NCI-H446 treated with DMSO at 0.1 percent for 48 hours (cell line): ENCODE measurements at regions not wholly inside any gene's neighbourhood (a gene's known extent, or its start where the extent isn't known, plus 50 kb on each side); places are given as distances from the start of the nearest gene placed in this dataset.

Source experiments
- DNase-seq: peaks from one replicate; lab custom pipeline; 2025; lab: John Stamatoyannopoulos, UW

DNA sequence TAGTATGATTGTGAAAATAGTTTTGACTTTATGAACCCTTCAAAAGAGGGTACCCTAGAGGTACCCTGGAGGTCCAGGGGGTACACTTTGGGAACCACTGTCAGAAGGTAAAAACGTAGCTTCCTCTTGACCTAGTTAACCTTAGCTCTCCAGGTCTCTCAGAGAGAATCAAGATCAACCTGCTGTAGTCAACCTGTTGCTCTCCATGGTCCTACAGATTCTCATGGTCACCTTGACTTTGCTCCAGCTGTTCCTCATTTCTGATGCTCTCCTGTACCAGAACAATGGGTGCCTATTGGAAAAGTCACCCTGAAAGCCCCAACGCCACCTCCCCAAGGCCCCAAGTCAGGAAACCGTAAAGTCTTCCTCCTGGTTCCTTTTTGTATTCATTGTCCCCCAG is 294.4 kb upstream of the CDH4 start:
- DNase-seq = no peak

DNA sequence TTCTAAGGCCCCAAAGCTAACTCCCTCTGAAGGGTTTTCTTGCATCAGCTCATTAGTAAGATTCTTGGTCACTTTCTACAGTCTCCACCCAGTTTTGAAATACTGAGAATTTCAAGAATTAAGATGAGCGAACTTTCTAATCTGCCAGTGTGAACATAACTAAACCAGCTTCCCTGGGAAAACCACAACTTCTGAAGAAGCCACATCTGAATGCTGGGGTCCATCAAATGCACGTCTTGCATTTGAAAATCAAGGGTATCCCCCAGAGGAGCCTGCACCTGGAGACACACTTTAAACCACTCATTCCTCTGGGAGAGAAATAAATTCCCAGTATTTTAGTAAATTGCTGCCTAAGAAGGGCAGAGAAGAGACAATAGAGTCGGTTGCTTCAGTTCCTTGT is 292.1 kb upstream of the CDH4 start:
- no peak for DNase-seq

DNA sequence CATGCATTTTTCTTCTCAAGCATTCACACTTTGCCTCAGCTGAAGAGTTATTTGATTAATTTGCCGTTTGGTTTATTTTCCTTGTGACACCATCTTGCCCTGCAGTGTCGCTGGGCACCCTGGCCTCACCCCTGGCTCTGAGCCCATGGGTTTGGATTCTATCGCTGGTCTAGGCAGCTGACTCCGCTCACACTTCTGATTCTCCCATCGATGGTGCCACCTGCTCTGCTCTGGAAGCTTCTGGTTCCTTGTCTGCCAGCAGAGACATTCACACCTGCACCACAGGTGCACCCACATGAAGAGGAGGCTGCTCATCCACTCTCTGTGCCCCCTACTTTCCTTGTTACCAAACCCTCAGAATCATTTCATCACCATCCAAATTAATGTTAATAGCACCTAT is 291.6 kb upstream of the CDH4 start:
- no peak for DNase-seq

DNA sequence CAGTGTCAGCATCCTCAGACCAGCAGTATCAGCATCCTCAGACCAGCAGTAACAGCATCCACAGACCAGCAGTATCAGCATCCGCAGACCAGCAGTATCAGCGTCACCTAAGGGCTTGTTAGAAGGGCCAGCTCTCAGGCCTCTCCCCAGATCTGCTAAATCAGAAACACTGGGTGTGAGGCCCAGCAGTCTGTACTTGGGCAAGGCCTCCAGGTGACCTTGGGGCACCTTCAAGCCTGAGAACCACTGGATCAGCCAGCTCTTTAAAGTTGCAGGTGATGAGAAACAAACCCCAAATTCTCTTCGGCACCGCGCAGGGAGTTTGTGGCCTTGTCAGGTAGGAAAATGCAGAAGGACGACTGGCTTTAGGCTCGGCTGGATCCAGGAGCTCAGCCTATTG is 290.5 kb upstream of the CDH4 start:
- no peak for DNase-seq

DNA sequence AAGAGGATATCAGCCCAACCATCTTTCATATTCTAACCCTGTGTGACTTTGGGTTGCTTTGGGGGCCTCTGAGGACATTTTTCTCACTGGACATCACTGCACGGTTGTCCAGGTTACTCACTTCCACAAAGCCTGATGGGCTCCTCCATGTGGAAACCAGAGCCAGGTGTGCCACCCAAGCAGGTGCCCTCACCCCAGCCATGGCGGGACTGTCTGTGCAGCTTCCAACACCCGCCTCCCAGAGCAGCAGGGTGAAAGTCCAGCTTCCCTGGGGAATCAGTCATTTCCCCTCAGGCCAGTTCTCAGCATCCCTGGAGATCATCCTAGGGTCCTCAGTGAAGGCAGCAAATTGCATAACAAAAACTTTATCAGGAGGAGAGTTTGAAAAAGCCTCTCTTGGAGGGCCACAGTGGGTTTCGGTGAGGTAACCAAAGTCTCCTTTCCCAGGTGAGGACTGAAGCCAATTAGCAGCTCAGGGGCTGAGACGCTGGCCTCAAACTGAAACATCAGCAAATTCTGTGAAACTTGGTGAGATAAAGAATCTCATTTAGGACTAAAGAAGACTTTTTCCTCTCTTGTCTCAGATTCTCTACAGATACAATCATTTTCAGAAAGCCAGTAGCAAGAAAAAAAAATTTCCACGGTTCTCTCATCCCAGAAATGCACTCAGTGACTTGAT is 289.6 kb upstream of the CDH4 start:
- no peak for DNase-seq

DNA sequence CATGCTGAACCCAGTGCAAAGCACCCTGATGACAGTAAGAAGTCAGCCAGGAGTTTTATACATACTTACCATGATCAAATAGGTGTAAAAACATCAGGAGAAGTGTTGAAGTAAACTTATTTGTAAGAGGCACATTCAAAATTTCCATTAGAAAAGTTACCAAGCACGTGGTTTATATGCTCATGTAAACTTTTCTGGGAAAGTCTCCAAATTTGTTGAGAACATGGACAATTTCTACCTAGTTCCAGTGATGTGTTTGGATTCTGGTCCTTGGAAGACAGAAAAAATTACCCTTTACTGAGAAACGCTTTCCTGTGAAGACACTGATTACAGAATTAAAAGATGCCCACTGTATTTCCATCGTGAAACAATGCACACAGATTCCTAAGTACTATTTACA is 288.9 kb upstream of the CDH4 start:
- DNase-seq = no peak

DNA sequence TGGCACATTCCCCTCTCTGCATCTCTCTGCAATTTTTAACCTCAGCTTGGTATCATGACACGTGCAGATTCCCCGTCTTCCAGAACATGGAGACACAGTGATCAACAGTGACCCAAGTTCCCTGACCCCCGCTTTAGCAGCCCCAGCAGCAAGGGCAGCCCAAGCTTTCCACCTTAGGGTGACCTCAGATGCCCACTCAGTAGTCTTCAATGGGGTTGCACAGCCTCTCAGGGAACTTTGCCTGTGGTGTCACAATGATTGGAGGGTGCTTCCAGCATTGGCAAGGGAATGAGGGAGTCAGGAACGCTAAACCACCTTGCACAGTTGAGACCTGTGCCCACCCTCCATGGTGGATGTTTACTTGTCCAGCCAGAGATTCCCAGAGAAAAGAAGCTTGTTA is 287.1 kb upstream of the CDH4 start:
- DNase-seq = no peak

DNA sequence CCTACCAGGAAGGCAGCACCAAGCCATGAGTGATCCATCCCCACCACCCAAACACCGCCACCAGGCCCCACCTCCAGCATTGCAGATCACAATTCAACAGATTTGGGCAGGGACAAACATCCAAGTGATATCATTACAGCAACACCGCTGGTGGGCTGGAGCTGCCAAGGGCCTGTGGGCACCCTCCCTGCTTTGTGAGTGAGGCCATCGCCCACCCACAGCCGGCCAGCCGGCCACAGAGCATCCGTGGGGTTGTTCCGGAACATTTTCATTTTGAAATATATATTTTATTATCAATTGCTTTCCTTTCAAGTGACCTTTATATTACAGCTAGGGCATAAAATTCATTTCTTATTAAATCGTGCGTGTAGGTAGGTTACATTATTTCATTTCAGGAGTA is 286.0 kb upstream of the CDH4 start:
- DNase-seq = no peak

DNA sequence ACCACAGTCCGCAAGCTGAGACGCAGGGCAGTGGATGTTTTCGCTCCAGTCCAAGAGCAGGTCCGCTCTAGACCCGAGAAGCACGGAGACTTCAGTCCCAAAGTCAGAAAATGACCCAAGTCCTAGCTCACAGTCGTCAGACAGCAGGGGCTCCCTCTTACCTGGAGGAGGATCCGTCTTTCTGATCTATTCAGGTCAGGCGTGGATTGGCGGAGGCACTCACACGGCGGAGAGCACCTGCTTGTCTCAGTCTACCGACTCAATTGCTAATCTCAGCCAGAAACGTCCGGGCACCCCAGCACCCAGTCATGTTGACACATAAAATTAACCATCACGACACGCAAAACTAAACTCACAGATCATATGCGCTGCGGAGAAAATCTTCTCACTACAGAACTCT is 285.3 kb upstream of the CDH4 start:
- DNase-seq = no peak

DNA sequence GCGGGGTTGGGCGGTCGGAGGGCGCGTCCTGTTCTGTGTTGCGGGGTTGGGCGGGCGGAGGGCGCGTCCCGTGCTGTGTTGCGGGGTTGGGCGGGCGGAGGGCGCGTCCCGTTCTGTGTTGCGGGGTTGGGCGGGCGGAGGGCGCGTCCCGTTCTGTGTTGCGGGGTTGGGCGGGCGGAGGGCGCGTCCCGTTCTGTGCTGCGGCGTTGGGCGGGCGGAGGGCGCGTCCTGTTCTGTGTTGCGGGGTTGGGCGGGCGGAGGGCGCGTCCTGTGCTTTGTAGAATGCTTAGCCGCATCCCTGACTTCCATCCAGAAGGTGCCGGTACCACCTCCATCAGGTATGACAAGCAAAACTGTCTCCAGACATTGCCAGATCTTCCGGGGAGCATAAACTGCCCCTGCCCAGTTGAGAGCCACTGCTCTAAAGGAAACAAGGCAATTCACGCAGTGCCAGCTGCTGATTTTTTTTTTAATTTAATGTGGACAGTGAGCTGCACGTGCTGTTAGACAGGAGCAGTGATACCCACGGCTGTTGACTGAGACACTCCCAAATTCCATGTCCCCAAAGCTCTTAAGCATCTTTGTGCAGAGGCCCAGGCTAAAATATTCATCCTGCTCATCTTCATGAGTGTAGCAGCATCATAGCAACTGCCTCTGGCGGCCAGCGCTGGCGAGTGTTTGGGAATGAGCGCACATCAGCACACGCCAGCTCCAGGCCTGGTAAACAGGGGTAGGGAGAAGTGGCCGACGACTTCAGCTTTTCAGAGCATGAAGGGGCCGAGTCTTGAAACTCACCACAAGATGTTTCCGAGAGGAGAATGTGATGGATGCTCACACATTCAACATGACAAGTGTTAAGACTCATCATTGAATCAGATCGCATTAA is 284.4 kb upstream of the CDH4 start:
- DNase-seq = no peak

DNA sequence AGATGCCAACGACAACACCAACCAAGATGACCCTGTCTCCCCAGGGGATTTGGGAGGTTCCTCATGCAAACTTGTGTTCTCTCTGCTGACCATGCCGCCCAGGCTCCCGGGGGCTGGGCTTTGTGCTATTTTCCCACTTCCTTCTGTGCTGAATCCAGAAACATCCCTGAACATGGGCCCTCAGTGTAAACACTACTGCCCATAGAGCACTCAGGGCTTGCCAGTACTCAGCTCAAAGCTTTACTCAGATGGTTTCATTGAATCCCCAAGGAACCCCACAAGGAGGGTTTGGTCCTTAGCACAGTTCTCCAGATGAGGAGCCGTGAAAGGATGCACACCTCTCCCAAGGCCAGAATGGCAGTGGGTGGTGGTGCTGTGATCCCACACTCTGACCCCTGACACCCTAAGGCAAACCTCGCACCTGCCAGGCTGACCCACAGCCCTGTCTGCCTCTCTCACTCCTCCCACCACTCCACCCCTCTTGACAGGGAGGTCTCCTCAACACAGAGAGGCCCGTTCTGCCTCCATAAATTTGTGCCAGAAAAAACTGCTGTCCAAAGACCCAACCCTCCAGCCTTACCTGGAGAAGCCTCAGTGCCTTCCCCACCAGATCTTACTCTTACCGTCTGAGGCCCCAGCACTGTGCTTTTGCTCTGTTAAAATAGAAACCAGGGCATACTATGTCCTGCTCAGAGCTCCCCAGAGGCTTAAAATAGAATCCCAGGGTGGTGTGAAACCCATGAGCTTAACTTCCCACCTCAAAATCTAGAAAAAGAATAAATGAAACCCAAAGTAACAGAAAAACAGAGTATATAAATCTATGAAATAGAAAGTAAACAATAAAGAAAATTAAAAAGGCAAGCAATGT is 283.0 kb upstream of the CDH4 start:
- no peak for DNase-seq

DNA sequence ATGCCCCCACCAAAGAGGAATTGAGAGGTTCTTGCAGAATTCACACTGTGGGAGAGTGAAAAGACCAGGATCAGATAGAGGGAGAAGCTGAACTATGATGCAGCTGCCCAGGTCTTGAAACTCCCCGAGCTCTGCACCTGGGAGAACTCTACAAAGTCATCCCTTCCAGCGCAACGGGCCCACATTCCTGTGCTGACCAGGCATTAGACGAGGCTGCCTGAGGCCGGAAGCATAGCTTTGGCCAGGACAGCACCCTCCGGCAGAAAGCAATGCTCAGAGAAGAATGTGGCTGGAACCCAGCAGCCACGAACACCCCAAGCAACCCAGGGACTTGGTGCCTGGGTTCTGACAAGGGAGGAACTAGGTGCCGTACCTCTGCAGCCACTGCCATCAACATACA is 281.5 kb upstream of the CDH4 start:
- no peak for DNase-seq

DNA sequence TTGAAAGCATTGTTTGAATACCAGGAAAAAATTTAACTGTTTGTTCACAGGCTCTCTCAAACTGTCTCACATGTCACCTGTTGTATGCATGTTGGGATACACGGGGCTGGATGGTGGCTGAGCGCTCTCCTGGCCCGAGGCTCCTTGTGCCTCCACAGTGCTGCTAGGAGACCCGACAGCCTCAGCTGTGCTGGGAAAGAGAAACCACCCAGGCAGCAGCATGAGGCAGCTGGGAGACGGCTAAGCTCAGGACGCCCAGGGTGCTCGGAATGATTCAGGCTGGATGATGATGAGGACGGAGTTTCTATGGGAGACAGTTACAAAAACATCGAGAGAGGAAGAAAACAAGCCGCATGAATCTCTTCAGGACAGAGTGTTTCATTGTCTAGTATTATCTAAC is 278.0 kb upstream of the CDH4 start:
- no peak for DNase-seq

DNA sequence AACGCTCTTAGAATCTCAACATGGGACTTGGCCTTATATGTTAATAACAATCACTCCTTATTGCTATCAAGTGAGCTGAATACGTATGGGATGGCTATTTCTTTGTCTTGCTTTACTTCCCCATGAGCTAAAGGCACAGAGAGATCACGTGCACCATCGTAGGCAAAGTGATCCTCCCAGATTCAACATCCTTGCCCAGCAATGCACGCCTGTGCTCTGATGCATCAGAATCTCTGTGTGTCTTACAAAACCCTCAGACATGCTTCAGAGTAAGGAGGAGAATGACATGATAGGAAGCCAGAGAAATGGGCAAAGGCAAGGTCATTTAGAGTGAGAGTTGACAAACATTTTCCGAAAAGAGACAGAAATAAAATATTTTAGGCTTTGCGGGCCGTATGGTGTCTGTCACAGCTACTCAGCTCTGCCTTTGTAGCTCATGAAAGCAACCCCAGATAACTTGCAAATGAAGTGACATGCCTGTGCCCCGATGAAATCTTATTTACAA is 277.6 kb upstream of the CDH4 start:
- DNase-seq = no peak

DNA sequence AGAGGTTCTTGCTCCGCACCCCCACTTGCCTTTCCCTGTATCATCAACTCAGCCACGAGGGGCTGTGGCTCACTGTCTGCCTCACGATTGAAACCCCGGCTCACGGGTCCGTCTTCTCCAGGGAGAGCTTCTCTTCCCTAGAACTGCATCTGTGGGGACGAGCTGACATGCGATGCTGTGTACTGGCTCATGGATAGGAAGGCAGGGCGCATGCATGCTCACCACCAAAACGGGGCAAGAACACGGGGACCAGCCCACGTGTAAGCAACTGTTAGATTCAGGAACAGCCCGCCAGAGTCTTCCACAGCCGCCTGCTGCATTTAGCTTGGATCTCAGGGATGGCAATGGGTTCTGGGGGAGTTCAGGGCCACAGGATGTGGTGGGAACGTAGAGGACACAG is 275.9 kb upstream of the CDH4 start:
- no peak for DNase-seq

DNA sequence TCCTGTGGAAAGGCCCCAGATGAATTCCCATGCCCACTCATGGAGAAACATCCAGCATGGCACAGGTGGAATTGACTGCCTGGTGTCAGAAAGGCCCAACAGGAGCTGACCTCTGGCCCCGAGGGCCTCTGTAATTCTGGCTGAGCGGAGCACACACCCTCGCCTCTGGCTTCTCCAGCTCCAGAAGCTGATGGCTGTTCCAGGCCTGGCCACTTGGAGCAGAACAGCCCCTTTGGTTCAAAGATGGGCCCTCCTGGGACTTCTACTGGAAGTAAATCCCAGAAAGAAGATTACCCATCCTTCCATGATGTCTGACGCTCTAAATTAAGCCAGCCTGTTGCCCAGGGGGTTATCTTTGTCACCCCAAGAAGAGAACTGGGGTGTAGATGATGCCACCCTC is 275.1 kb upstream of the CDH4 start:
- no peak for DNase-seq

DNA sequence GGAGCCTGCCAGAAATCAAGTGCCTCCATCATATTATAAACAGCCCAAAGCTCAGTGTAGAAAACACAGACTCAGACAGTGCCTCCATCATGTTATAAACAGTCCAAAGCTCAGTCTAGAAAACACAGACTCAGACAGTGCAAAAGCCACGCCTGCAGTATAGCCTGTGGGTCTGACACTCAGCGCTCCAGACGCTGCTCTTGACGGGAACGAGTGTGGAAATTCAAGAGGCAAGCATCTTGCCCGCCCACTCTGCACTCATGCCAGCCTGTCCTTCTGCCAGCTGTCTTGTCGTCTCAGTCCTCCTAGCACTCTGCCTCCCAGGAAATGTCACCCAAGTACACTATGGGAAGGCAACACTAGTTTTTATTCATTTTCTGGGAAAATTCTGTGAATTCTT is 274.2 kb upstream of the CDH4 start:
- no peak for DNase-seq

DNA sequence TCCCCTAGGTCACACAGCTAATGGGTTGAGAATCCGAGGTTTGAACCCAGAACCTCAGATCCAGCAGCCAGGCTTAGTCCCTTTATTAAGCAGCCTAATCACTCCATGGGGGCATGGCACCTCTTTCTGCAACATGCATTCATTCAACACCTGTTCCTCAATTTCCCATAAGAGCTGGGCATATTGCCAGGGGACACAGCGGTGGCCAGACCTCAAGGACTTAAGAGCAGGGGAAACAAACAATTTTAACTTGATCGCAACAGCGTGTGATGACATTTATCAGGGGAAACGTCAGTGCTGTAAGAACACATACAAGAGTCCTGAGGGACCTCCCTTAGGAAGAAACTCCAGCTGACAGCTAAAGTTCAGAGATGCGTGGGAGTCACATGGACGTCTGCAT is 267.4 kb upstream of the CDH4 start:
- no peak for DNase-seq

DNA sequence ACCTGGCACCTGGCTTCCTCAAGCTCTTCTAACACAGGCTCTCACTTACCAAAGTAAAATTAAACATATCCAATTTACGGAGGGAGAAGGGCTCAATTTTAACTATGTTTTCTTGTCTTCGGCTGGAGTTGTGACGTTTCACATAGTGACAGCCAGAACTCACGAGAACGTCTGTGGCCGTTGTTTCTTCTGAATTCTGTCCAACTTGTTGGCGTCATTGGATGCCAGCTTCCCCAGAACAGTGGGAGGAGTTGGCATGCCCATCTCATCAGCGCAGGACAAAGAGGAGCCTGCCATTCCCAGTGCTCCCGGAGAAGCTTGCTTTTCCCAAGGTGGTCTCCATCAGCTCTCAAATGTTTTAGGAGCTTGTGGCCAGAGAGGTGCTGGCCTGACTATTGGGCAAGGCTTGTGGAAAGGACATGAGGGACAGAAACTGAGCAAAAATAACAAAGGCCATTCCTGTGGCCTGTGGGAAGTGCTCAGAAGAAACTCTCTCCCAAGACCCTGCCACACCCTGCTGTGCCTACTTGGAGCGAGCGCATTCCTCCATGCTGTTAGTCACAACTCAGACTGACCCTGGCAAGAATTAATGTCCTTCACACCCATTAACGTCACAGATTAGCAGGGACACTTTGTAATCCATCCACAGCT is 265.4 kb upstream of the CDH4 start:
- DNase-seq = no peak

DNA sequence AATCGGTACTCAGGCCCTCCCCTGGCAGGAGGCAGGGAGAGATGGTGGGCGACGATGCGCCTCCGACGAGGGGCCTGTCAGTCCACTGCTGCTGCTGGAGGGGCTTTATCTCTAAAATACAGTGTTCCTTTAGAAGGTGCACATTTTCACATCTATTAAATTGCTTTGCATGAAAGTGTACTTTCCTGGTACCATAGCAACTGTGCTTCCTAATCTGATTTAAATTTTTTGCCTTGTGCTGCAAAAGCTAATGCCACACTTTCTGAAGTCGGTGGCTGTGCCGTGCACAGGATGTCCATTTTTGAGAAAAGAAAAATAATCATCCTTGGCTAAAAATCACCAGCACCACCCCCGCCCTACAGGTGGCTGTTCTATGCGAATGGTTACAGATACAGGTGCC is 262.0 kb upstream of the CDH4 start:
- DNase-seq = no peak

DNA sequence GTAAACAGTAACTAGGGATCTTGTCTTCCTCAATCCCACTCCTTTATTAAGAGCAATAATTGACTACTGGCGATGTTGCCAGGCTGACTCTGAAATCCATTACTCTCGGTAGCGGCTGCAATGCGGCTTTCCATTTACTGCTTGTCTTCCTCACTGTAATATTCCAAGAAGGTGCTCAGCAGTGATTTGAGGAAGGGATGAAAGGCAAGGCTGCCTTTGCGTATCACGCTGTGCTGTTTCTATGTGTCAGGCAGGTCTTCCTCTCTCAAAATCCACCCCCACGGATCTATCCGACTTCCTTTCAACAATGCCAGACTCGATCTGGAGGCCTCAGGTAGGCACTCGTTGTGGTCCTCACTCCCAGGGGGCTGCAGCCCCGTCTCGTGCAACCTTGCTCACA is 261.4 kb upstream of the CDH4 start:
- no peak for DNase-seq

DNA sequence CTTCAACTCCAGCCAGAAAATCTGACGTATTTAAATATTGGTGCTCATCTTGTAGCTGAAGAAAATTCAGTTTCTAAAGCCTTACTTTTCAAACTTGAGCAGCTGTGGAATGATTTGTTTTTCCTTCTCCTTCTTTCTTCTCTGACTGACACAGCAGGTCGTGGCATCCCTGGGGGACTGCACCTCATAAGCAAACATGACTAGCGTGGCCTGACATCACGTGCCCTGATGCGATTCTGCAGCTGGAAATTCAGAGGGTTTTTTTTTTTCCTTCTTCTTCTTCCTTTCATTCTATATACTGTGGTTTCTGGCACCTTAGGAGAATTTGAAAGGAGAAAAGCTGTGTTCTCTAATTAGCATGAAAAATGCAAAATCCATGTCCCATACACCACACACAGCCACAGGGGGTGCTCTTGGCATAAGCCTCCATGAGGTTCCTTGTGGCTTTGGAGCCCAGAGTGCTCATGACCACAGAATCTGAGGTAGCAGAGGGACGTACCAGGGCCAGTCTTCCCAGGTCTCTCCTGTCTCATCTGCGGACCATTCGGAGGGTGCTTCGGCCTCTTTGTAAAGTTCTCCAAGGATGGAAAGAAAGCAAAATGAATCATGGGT is 258.5 kb upstream of the CDH4 start:
- DNase-seq = no peak
